Esophagus mucosa (tissue), 1 donor: ENCODE measurements at regions not wholly inside any gene's neighbourhood (a gene's known extent, or its start where the extent isn't known, plus 50 kb on each side); places are given as distances from the start of the nearest gene placed in this dataset.

ENCODE experiments used
- ATAC-seq: fragments of 200-7000 bp; cut with Tn5 transposase; one replicate; pipeline ENCODE4 v1.9.1; 2020
- donor health status: DM: yes; HTN: yes; CAD: no.

DNA sequence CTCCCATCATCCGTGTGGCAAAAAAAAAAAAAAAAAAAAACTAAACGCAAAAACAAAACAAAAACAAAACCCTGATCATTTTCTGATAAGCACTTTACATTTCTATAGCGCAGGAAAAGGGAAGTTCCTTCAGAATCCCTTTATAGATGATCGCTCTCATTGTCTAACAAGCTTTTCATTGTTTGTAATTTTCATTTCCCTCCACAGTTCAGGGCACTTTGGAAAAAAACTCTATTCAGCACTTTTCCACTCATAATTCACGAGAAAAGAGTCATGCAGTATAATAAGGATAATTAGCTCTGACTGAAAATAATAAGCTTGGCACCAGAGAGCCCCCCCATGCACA lies 89.4 kb upstream of the ATXN1 start:
- no peak for ATAC-seq

GRCh38 chr6:16849988-16850680 lies 88.9 kb upstream of the ATXN1 start:
- no peak for ATAC-seq

GRCh38 chr6:16849280-16849987 lies 88.2 kb upstream of the ATXN1 start:
- ATAC-seq: peak; percentile 47

DNA sequence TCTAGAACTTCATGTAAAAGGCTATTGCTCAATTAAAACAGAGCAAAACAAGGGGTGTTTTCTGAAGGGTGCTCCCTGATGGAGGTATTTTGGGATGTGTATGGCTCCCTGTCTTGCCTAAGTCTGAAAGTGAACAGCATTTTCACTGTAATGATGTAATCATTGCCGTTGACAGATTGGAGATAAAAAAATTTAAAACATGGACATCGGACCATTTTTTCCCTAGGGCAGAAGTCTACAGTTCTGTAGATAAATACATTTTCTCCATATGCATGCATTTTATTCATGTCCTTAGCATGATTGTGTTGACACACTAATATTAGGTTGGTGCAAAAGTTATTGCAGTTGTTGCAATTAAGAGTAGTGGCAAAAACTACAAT lies 85.1 kb upstream of the ATXN1 start:
- ATAC-seq: no peak

DNA sequence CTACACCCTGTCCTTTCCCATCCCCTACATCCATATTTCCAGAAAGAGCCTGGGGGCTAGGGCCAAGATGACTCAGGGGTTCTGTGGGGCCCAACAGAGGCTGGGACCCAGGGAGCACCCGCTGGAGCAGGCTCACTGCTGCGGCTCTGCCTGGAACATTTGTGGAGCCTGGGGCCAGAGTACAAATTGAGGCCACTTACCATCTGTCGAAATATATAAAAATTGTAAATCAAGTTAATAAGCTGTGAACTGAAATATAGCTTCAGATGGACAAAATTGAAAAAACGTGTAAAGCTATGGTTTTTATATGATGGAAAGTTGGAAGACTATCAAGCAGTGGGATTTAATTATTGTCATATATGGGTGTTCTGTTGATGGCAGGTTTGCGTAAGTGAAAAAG lies 82.9 kb upstream of the ATXN1 start:
- no peak for ATAC-seq

DNA sequence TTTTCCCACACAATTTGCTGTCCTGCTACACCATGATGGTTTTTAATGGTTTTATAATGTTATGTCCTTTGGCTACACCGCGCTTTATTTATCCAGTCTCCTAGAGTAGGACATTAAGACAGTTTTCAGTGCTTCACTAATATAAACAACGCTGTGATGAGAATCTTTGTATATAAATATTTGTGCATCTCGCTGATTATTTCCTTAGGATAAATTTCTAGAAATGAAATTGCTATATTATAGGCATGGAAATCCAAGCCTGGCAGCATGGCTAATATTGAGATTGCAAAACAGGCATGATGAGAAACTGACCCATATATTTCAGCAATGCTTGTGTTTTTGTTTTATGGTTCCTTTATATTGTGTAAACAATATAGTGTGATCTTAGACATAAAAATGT lies 81.4 kb upstream of the ATXN1 start:
- no peak for ATAC-seq

DNA sequence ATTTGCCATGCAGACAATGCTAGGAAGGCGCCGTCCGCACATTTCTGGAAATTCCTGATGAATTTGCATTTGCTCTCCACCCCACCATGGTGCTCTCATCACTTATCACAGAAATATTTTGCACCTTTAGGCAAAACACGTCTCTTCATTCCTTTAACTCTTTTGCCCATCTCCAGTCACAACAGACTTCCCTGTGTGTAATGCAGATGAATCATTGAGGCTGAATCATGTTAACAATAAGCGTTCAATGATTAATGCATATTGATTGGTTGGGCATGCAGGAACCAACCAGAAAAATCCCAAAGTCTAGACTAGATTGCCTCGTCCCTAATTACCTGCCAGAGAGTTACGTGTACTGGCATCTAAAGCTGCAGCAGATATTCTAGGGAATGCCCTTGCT lies 80.0 kb upstream of the ATXN1 start:
- no peak for ATAC-seq

DNA sequence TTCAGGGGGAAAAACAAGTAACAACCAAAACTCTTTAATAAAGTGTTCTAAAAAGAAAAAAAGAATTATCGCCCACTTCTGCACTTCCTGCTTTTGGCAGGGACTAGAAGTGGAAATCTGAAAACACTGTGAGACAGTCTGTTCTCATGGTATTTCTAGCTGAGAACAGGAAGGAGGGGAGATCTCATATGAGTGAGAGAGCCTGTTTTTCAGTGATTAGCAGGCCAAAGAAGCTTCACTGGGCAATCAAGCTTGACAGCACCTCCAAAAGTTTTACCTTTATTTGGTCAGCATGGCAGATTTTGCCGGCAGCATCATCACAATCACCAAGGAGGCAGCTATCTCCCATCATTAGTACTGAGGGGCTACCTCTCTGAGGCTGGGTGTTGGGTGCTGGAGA lies 79.5 kb upstream of the ATXN1 start:
- ATAC-seq: no peak

DNA sequence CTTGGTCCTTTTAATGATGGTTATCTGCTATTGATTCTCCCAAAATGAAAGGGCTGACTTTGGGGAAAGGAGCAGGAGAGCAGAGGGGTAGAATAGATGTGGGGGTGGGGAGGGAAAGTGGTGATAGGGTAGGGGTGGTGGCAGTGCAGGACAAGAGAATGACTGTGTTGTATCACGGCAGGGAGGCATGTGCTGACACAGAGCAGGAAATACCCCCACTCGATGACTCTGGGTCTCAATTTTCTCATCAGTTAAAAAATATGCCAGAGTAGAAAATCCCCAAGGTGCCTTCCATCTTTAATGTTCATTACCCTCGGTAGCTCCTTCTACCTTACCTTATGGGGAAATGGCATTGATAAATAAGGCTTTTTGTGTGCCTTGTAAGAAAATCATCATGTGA lies 79.0 kb upstream of the ATXN1 start:
- ATAC-seq: no peak

DNA sequence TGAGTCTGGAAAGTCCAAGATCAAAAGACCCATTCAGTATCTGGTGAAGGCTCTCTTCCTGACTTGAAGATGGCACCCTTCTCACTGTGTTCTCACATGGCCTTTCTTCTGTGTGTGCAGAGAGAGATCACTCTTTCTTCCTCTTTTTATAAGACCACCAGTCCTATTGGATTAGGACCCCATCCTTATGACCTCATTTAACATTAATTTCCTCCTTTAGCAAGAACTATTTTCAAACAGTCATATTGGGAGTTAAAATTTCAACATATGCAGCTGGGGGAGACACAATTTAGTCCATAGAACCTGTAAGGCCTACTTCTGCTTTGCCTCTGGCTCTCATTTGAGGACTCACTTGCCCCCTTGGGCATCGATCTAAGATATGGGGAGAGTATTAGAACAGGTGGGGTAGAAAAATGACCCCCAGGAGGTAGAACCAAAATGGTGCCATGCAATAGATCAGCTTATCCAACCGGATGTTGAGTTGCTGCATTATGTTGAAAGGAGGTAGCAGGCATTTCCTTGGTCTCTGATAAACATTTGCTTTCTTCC lies 78.4 kb upstream of the ATXN1 start:
- ATAC-seq: no peak

DNA sequence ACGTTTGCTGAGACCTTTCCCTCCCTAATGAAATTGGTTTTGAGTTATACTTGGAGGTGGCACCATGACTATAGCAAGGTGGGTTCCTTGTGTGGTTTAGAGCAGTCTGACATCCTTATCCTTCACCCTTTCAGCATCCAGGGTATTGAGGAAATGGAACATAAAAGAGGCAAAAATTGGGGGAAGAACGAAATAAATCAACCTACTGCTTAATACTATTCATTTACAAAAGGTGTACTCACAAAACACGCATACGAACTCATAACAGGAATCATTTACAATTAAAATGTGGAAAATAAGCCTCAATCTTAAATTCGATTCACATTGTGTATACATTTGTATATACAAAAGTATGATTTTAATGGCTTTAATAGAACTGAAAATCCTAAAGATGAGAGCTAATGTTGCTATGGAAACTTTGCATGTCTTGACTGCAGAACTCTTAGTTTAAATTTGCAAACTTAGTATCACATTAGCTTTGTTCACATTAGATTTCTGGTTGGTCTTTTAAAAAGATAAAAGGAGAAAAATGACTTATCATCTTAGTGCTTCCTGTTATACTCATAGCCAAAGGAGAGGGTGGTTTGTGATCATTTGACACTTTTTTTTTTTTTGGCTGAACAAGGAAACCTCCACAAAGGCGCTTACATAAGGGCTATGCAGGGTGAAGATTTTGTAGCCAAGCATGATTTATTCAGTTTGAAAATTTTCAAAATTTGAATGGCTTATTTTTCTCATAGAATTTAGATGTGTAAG lies 76.1 kb upstream of the ATXN1 start:
- no peak for ATAC-seq

GRCh38 chr6:16836144-16836981 lies 75.1 kb upstream of the ATXN1 start:
- ATAC-seq: no peak

DNA sequence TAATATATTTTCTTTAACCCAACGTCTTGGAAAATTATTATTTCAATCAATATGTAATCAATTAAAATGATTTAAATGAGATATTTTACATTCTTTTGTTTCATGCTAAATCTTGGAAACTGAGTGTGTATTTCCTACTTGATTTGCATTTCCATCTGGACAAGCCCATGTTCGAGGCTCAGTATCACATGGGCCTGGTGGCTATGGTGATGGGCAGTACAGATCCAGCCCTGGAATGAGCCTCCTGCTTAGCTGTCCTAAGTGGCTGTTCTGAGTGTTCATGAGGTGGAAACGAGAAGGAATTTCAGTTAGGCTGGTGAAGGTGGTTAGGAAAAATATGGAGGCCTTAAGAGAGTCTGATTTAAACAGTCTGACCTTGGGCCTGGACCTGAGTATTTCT lies 73.0 kb upstream of the ATXN1 start:
- ATAC-seq: no peak

- ATAC-seq: no peak
These were observed 71.5 kb upstream of the ATXN1 start for GRCh38 chr6:16832721-16833120.

GRCh38 chr6:16832043-16832567 lies 70.8 kb upstream of the ATXN1 start:
- no peak for ATAC-seq

GRCh38 chr6:16831136-16831535 lies 69.9 kb upstream of the ATXN1 start:
- no peak for ATAC-seq

DNA sequence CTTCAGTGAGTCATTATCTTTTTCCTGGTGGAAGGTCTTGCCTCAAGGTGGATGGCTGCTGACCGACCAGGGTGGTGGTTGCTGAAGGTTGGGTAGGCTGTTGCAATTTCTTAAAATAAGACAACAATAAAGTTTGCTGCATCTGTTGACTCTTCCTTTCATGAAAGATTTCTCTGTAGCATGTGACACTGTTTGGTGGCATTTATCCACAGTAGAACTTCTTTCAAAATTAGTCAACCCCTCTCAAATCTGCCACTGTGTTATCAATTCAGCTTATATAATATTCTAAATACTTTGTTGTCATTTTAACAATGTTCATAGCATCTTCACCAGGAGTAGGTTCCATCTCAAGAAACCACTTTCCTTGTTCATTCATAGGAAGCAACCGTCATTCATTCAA lies 66.8 kb upstream of the ATXN1 start:
- no peak for ATAC-seq

GRCh38 chr6:16827627-16828026 lies 66.4 kb upstream of the ATXN1 start:
- no peak for ATAC-seq

DNA sequence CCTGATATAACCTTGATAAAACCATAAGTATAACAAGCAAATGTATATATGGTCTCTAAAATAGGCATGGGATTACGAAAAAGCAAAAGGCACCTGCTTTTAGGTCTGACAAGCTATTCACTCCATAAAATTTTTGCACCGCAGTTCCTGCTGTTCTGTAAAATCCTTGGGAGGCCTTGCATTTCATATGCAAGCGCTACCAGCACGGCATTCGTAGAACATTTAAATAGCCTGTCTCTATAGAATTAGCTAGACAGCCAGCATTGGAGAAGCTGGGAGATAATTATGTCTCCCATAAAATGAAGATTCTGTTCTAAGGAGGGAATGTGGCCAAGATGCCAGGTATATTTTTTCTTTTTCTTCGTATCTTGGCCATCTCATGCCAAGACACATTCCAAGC lies 64.5 kb upstream of the ATXN1 start:
- ATAC-seq: no peak

GRCh38 chr6:16824845-16825685 lies 63.8 kb upstream of the ATXN1 start:
- no peak for ATAC-seq

DNA sequence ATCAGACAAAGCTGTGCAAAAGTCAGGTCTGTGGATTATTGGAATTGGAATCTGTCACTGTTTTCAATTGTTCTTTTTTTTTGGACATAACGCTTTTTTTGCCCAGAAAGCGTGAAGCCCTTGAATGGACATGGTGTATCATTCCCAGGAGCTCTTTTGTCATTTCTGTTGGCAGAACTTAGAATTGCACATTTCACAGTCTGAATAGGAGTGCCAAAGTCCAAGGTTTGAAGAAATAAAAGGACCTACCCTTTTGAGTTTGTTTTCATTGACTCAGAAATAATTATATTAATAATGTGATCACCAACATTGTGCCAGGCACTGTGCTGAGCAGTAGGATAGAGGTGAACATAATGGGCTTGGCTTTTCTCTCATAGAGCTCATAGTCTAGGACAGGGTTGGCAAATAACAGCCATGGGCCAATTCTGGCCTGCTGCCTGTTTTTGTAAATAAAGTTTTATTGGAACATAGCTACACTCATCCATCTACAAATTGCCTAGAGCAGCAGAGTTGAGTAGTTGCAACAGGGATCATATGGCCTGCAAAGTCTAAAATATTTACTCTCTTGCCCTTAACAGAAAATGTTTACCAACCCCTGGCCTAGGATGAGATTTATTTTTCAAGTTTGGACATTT lies 62.6 kb upstream of the ATXN1 start:
- ATAC-seq: no peak
